HG03175 (cell line): ENCODE measurements at regions not wholly inside any gene's neighbourhood (a gene's known extent, or its start where the extent isn't known, plus 50 kb on each side); places are given as distances from the start of the nearest gene placed in this dataset.

Experiments
- ATAC-seq: cut with Tn5 transposase; IDR thresholded peaks from one replicate; pipeline ENCODE4 v1.9.1; 2021; ENCODE audit warnings: mild to moderate bottlenecking, moderate library complexity; ENCODE audit not compliant: unreplicated experiment

- ATAC-seq: no peak
Measured at GRCh38 chr2:65486802-65487201, 54.4 kb upstream of the SPRED2 start.

DNA sequence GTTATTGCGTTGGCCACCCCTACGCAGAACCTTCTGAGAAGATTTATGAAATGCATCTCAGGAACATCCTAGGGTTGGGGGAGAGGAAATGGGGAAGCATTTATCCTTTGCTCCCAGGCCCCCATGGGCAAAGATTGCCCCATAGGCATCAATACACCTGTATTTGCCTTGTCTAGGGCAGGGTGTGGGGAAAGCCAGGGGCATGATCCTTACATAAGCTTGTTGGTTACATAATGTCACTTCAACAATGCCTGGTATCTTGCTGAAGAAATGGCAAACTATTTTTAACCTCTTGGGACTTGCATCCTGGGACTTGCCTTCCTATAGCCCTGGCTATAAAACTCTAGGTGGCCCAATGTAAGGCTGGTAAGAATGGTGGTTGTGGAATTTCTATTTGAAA, 53.9 kb upstream of the SPRED2 start:
- ATAC-seq: no peak

DNA sequence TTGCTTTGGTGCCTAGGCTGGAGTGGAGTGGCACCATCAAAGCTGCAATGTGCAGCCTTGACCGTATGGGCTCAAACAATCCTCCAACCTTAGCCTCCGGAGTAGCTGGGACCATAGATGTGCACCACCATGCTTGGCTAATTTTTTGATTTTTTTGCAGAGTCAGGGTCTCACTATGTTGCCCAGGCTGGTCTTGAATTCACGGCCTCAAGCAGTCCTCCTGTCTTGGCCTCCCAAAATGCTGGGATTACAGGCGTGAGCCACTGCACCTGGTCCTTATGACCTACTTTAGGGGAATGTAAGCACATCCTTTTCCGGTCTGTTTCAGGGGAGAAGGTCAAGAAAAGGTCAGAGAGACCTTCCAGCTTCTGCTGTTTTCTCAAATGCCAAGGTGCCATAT, 53.4 kb upstream of the SPRED2 start:
- no peak for ATAC-seq

DNA sequence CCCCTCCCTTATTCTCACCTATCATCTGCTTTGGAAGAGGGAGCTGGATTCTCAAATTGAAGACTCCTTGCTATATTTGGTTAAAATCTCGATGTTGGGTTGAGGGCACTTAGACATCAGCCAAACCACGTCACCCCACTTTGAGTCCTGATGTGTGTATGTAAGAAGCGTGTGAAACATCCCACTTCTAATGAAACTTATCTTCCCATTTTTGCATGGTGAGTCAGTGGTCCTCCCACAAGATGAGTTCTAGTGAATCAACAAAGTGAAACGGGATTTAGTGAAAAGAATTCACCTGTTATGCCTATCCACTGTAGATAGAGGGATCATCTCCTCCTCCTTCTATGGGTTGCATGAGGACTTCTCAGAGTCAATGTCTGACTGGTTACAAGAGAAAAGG, 51.4 kb upstream of the SPRED2 start:
- no peak for ATAC-seq

DNA sequence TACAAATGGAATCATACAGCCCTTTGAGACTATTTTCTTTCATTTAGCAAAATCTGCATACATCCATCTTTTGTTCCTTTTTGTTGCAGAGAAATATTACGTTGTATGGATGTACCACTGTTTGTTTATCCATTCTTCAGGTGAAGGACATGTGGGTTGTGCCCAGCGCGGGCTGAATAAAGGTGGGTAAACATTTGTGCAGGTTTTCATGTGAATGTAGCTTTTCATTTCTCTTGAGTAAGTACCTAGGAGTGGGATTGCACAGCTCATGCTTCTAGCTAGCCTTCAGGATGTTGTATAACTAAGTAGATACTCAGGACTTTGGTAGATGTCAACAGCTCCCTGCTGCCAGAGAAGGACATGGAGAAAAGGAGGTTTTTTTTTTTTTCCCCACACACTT, 50.6 kb upstream of the SPRED2 start:
- ATAC-seq: no peak
